ENCODE measurements at regions not wholly inside any gene's neighbourhood (a gene's known extent, or its start where the extent isn't known, plus 50 kb on each side); places are given as distances from the start of the nearest gene placed in this dataset.

GRCh38 chr6:109284675-109285074 is 97.6 kb downstream of the CD164 start:
- TF ChIP-seq POLR2A (IDR thresholded peaks at IDR 0.05; ENCODE audit: low read depth, low read length) (no peak), SPI1 (IDR thresholded peaks at IDR 0.05; ENCODE audit: low read depth, low read length) (no peak), TAF1 (IDR thresholded peaks at IDR 0.05; ENCODE audit: low read depth, low read length) (no peak)

All from GM12891 (cell line).